NT2/D1 (cell line): ENCODE measurements at regions not wholly inside any gene's neighbourhood (a gene's known extent, or its start where the extent isn't known, plus 50 kb on each side); places are given as distances from the start of the nearest gene placed in this dataset.

Experiments
- SUZ12 ChIP-seq: IDR thresholded peaks from 2 replicates; pipeline ENCODE4 v1.6.1; 2011; ENCODE audit not compliant: insufficient read length, insufficient read depth; ENCODE audit errors: extremely low read depth
- YY1 ChIP-seq: IDR thresholded peaks from 2 replicates; pipeline ENCODE4 v1.6.1; 2011; ENCODE audit not compliant: insufficient read length, insufficient read depth
- ZNF274 ChIP-seq: IDR thresholded peaks from 2 replicates; pipeline ENCODE4 v1.6.1; 2011; ENCODE audit warnings: mild to moderate bottlenecking, low read depth, low read length

DNA sequence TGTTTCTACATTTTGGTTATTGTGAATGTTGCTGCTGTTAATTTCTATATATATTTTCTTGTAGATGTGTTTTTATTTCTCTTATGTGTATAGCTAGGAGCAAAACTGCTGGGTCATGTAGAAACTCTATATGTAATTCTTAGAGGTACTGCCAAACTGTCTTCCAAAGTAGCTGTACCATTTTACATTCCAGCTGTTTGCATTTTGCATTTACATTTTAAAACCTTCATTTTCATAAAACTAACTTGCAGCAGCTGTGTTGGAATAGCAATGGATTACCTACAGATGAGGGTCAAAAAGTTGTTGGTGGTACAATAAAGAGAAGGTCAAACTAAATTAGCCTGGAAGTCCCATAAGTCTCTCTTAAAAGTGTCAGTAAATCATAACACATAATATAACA is 1109.7 kb downstream of the FLRT2 start:
- TF ChIP-seq ZNF274 (no peak), YY1 (no peak), SUZ12 (no peak)
